ENCODE measurements at regions not wholly inside any gene's neighbourhood (a gene's known extent, or its start where the extent isn't known, plus 50 kb on each side); places are given as distances from the start of the nearest gene placed in this dataset.

DNA sequence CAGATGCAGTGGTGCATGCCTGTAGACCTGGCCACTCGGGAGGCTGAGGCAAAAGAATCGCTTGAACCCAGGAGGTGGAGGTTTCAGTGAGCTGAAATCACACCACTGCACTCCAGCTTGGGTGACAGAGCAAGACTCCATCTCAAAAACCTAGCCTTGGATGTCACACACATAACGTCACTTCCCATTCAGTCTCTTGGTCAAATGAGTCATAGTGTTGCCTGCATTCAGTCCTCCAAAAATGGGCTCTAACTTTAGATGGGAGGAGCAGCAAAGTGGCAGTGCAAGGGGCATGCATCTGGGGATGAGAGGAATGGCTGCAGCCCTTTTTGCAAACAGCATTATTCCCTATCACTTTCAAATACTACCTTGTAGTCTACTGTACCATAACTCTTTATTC lies 62.9 kb upstream of the AGBL1 start:
- in situ Hi-C loops (cut with HindIII; ENCODE audit: low sequenced_read_pairs): no loop called here
- DNase-seq (ENCODE audit: low read depth, low spot score): no peak
- TF ChIP-seq, protein P1, sequence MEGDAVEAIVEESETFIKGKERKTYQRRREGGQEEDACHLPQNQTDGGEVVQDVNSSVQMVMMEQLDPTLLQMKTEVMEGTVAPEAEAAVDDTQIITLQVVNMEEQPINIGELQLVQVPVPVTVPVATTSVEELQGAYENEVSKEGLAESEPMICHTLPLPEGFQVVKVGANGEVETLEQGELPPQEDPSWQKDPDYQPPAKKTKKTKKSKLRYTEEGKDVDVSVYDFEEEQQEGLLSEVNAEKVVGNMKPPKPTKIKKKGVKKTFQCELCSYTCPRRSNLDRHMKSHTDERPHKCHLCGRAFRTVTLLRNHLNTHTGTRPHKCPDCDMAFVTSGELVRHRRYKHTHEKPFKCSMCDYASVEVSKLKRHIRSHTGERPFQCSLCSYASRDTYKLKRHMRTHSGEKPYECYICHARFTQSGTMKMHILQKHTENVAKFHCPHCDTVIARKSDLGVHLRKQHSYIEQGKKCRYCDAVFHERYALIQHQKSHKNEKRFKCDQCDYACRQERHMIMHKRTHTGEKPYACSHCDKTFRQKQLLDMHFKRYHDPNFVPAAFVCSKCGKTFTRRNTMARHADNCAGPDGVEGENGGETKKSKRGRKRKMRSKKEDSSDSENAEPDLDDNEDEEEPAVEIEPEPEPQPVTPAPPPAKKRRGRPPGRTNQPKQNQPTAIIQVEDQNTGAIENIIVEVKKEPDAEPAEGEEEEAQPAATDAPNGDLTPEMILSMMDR (IDR thresholded peaks at IDR 0.05; ENCODE audit: low read depth, low read length): no peak
- no peak overlapping the region for H3K4me3 ChIP-seq (ENCODE audit: low read depth, low read length)

GRCh38 chr15:86018679-86019078 lies 61.0 kb upstream of the AGBL1 start:
- TF ChIP-seq, protein P1 (IDR thresholded peaks at IDR 0.05; ENCODE audit: low read depth, low read length): no peak
- no peak overlapping the region for H3K4me3 ChIP-seq (ENCODE audit: low read depth, low read length)
- in situ Hi-C loops (cut with HindIII; ENCODE audit: low sequenced_read_pairs): no loop called here
- no peak for DNase-seq (ENCODE audit: low read depth, low spot score)

DNA sequence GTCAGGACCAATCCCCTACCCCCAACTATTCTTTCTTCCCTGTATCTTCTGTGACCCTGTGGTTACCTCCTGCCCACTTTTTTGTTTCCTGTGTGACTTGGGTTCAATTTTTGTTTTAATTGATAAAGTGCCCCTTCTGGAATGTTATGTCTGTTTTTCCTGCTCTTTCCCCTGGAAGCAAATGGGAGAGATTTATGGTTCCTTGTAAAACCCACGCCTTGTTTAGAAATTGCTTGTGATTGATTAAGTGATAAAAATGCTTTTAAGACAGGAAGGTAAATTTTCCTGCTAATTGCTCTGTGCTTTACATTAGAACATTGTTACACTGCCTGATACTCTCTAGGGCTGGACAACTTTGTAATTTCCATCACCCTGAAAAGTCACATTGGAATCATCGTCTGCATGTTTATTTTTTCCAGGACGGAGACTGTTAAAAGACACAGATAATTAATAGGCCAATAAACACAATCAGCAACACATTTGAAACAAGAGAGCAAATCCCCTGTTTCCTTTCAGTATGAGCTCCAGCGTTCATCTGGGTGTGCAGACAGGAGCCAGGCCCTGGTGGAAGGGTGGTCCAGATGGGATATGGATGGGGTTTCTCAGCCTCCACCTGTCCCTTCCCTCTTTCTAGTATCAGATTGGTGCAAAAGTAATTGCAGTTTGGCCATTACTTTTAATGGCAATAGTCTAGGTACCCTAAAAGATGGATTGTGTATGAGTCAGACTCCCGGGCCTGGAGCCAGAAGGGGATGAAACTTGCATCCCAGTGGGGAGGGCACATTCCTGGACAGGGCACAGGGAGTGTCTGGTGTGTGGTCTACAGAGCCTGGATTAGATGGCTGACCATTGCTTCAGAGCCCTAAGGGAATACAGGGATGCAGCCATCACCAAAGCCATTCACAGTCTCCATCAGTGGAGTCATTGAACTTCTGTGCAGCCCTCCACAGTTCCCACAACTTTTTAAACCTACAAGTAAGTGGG lies 58.1 kb upstream of the AGBL1 start:
- H3K4me3 ChIP-seq (ENCODE audit: low read depth, low read length): no peak overlapping the region
- TF ChIP-seq, protein P1 (IDR thresholded peaks at IDR 0.05; ENCODE audit: low read depth, low read length): no peak
- peak; percentile 9 for DNase-seq (ENCODE audit: low read depth, low spot score)
- in situ Hi-C loops (cut with HindIII; ENCODE audit: low sequenced_read_pairs): no loop called here

- no peak for DNase-seq (ENCODE audit: low read depth, low spot score)
- in situ Hi-C loops (cut with HindIII; ENCODE audit: low sequenced_read_pairs): no loop called here
- H3K4me3 ChIP-seq (ENCODE audit: low read depth, low read length): no peak overlapping the region
These were observed 50.7 kb upstream of the AGBL1 start for GRCh38 chr15:86028961-86029360.

More at GRCh38 chr15:86028961-86029360, 50.7 kb upstream of the AGBL1 start:
- TF ChIP-seq, protein P1 (IDR thresholded peaks at IDR 0.05; ENCODE audit: low read depth, low read length): no peak
